H9 (cell line): ENCODE measurements at regions not wholly inside any gene's neighbourhood (a gene's known extent, or its start where the extent isn't known, plus 50 kb on each side); places are given as distances from the start of the nearest gene placed in this dataset.
"Not testable (repeated sequence)": the region's sequence is repeated elsewhere in the genome, so short reads cannot be mapped to it uniquely, and the experiment has no call there.

Experiments used
- DNase-seq: peaks from one replicate; pipeline ENCODE4 v3.0.0-alpha.2; 2017
- H2AFZ ChIP-seq: one replicate; pipeline ENCODE4 v1.6.1; 2013; ENCODE audit warnings: mild to moderate bottlenecking, low read length, control low read depth, moderate library complexity
- H2AK5ac ChIP-seq: 2 replicates; pipeline ENCODE4 v1.6.1; 2013; ENCODE audit warnings: low read length, control low read depth, mixed read lengths; ENCODE audit not compliant: insufficient read length
- H2BK120ac ChIP-seq: one replicate; pipeline ENCODE4 v1.6.1; 2013; ENCODE audit warnings: low read depth, mild to moderate bottlenecking, low read length, control low read depth, inconsistent platforms; ENCODE audit not compliant: poor library complexity, severe bottlenecking
- H2BK12ac ChIP-seq: 2 replicates; pipeline ENCODE4 v1.6.1; 2013; ENCODE audit warnings: low read length, control low read depth, mixed read lengths, low read depth; ENCODE audit not compliant: insufficient read length
- H2BK15ac ChIP-seq: 2 replicates; pipeline ENCODE4 v1.6.1; 2013; ENCODE audit warnings: low read depth, low read length, control low read depth
- H2BK20ac ChIP-seq: one replicate; pipeline ENCODE4 v1.6.1; 2013; ENCODE audit warnings: low read depth, mild to moderate bottlenecking, low read length, control low read depth, inconsistent platforms; ENCODE audit not compliant: poor library complexity, severe bottlenecking
- H2BK5ac ChIP-seq: 2 replicates; pipeline ENCODE4 v1.6.1; 2013; ENCODE audit warnings: low read length, control low read depth, mixed read lengths; ENCODE audit not compliant: insufficient read length
- H3K14ac ChIP-seq: 2 replicates; pipeline ENCODE4 v1.6.1; 2013; ENCODE audit warnings: low read length, control low read depth; ENCODE audit not compliant: insufficient read depth
- H3K18ac ChIP-seq: 2 replicates; pipeline ENCODE4 v1.6.1; 2013; ENCODE audit warnings: low read depth, mild to moderate bottlenecking, mixed read lengths, low read length, control low read depth; ENCODE audit not compliant: insufficient read length
- H3K23ac ChIP-seq: 2 replicates; pipeline ENCODE4 v1.6.1; 2013; ENCODE audit warnings: low read length, control low read depth, mixed read lengths, low read depth; ENCODE audit not compliant: insufficient read length
- H3K23me2 ChIP-seq: 2 replicates; pipeline ENCODE4 v1.6.1; 2013; ENCODE audit warnings: low read depth, mild to moderate bottlenecking, mixed read lengths, low read length, control low read depth; ENCODE audit not compliant: insufficient read length, poor library complexity, severe bottlenecking
- H3K27ac ChIP-seq: 2 replicates; pipeline ENCODE4 v1.5.1; 2013; ENCODE audit warnings: low read length, control low read depth, mixed read lengths, low read depth; ENCODE audit not compliant: insufficient read length
- H3K27me3 ChIP-seq: 2 replicates; pipeline ENCODE4 v1.6.1; 2013; ENCODE audit warnings: low read length, control low read depth, inconsistent platforms; ENCODE audit not compliant: insufficient read depth
- H3K4ac ChIP-seq: 2 replicates; pipeline ENCODE4 v1.6.1; 2013; ENCODE audit warnings: low read depth, mild to moderate bottlenecking, control low read depth, inconsistent platforms, low read length, moderate library complexity
- H3K4me1 ChIP-seq: 2 replicates; pipeline ENCODE4 v1.6.1; 2013; ENCODE audit warnings: low read length, control low read depth, inconsistent platforms; ENCODE audit not compliant: insufficient read depth
- H3K4me2 ChIP-seq: 2 replicates; pipeline ENCODE4 v1.6.1; 2013; ENCODE audit warnings: low read length, control low read depth, mixed read lengths; ENCODE audit not compliant: insufficient read length, insufficient read depth
- H3K56ac ChIP-seq: 2 replicates; pipeline ENCODE4 v1.6.1; 2013; ENCODE audit warnings: low read depth, mild to moderate bottlenecking, mixed read lengths, low read length, control low read depth; ENCODE audit not compliant: insufficient read length
- H3K79me1 ChIP-seq: 2 replicates; pipeline ENCODE4 v1.6.1; 2013; ENCODE audit warnings: low read depth, mild to moderate bottlenecking, moderate library complexity, low read length, control low read depth, inconsistent platforms; ENCODE audit not compliant: insufficient read depth, poor library complexity, severe bottlenecking
- H3K79me2 ChIP-seq: 2 replicates; pipeline ENCODE4 v1.6.1; 2013; ENCODE audit warnings: low read length, control low read depth, inconsistent platforms; ENCODE audit not compliant: insufficient read depth
- H3K9ac ChIP-seq: 2 replicates; pipeline ENCODE4 v1.6.1; 2013; ENCODE audit warnings: low read length, control low read depth, mixed read lengths; ENCODE audit not compliant: insufficient read length; ENCODE audit errors: extremely low read depth
- H3K9me3 ChIP-seq: one replicate; pipeline ENCODE4 v1.6.1; 2013; ENCODE audit warnings: low read depth, low read length, inconsistent platforms; ENCODE audit not compliant: control insufficient read depth
- H3T11ph ChIP-seq: one replicate; pipeline ENCODE4 v1.6.1; 2013; ENCODE audit warnings: mild to moderate bottlenecking, low read length, control low read depth, inconsistent platforms
- H4K20me1 ChIP-seq: one replicate; pipeline ENCODE4 v1.6.1; 2013; ENCODE audit not compliant: control insufficient read depth, insufficient read length, insufficient read depth
- H4K5ac ChIP-seq: 2 replicates; pipeline ENCODE4 v1.6.1; 2013; ENCODE audit warnings: low read depth, mild to moderate bottlenecking, mixed read lengths, low read length, control low read depth; ENCODE audit not compliant: insufficient read length
- H4K8ac ChIP-seq: replicated peaks from 2 replicates; pipeline ENCODE4 v1.6.1; 2013; ENCODE audit warnings: low read length, control low read depth, mixed read lengths, low read depth; ENCODE audit not compliant: insufficient read length
- H4K91ac ChIP-seq: 2 replicates; pipeline ENCODE4 v1.6.1; 2013; ENCODE audit warnings: low read depth, mild to moderate bottlenecking, moderate library complexity, mixed read lengths, low read length, control low read depth; ENCODE audit not compliant: insufficient read length
- H3K27ac Mint-ChIP-seq, 3 experiments: 2 replicates in 2 of 3; 3 replicates in 1 of 3; pipeline ENCODE4 v1.8.0; 2020 to 2021; ENCODE audit warnings: mixed read lengths in 3 of 3, mild to moderate bottlenecking in 1 of 3, moderate library complexity in 1 of 3
- H3K27me3 Mint-ChIP-seq: 2 replicates; pipeline ENCODE4 v1.8.0; 2021; ENCODE audit warnings: low read depth, mild to moderate bottlenecking, moderate library complexity, mixed read lengths
- H3K36me3 Mint-ChIP-seq, 3 experiments: 2 replicates in 2 of 3; 3 replicates in 1 of 3; pipeline ENCODE4 v1.8.0; 2020 to 2021; ENCODE audit warnings: low read depth in 3 of 3, mixed read lengths in 3 of 3; ENCODE audit not compliant: insufficient read depth in 1 of 3
- H3K4me1 Mint-ChIP-seq, 2 experiments: 2 replicates each; pipeline ENCODE4 v1.8.0; 2020; ENCODE audit warnings: mixed read lengths in 2 of 2
- H3K4me3 Mint-ChIP-seq, 2 experiments: 2 replicates in 1 of 2; 3 replicates in 1 of 2; pipeline ENCODE4 v1.8.0; 2020 to 2021; ENCODE audit warnings: mild to moderate bottlenecking in 2 of 2, mixed read lengths in 2 of 2, moderate library complexity in 1 of 2
- H3K9me3 Mint-ChIP-seq, 2 experiments: 2 replicates in 1 of 2; 3 replicates in 1 of 2; pipeline ENCODE4 v1.8.0; 2020; ENCODE audit warnings: mild to moderate bottlenecking in 2 of 2, mixed read lengths in 2 of 2, moderate library complexity in 1 of 2
- WGBS: extraction: QIAGEN DNeasy Blood & Tissue Kit; methylation state at CpG from one replicate; pipeline ENCODE4 v1.1.7; 2013; ENCODE audit warnings: missing lambda C conversion rate, low lambda C conversion rate, mixed read lengths; ENCODE audit not compliant: insufficient read length; ENCODE audit errors: extremely low coverage; 5-methylcytosine and 5-hydroxymethylcytosine counted together
- TF ChIP-seq, protein P1 (sequence below): fragments of 200-600 bp; sonication (generic); conservative IDR thresholded peaks from 3 replicates; pipeline ENCODE4 v1.8.0; 2021; ENCODE audit warnings: antibody characterized with exemption, mild to moderate bottlenecking

DNA sequence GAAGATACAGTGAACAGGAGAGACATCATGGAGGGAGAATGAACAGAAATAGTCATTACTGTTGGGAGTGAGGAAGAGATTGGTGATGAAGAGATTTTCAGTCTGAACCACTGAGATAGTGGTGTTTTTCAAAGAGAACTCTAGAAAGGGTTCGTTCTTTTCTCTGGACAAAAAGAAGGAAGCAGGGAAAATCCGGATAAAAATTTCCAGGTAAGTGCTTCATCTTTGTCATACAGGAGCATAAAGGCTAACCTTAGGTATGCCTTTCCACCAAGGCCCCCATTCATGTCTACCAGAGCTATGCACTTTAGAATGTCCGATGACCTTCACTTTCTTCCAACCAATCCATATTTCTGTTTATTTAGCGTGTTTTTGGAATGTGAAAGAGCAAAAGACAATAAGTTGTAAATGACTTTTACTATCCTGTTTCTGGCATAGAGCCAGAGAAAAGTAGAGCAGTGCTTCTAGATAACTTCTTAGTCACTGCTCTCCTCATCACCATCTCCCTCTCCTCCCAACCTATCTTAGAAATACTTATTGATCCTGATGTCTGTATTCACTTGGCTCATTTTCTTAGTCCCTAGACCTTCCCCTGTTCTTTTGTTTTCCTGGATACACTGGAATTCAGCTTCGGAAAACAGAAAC is 116.5 kb downstream of the TTC6 start:
- H3K27ac Mint-ChIP-seq, result no peak overlapping the region
- Histone ChIP-seq H3K18ac (no peak overlapping the region), H3K27ac (no peak overlapping the region), H2BK12ac (no peak overlapping the region), H2AFZ (no peak overlapping the region), H3K23ac (no peak overlapping the region), H2BK120ac (no peak overlapping the region), H2BK15ac (no peak overlapping the region), H3K14ac (no peak overlapping the region), H4K91ac (no peak overlapping the region), H4K5ac (no peak overlapping the region), H3K9me3 (no peaks in the 10 kb centered on the region), H3K4ac (no peak overlapping the region), H3K23me2 (no peaks in the 10 kb centered on the region), H3K4me2 (no peak overlapping the region), H3K27me3 (no peaks in the 10 kb centered on the region), H3K4me1 (peaks cover 12% of the 10 kb centered on the region; the same call in 1 of the 2 replicates), H4K8ac (no peak overlapping the region), H3K79me2 (no peaks in the 10 kb centered on the region), H3K9ac (no peak overlapping the region), H2BK5ac (no peak overlapping the region), H3T11ph (no peak overlapping the region), H4K20me1 (no peaks in the 10 kb centered on the region), H2AK5ac (no peak overlapping the region), H2BK20ac (no peak overlapping the region), H3K56ac (no peak overlapping the region), H3K79me1 (no peaks in the 10 kb centered on the region)
- peaks cover 1% of the 10 kb centered on the region; the same call in 1 of the 2 replicates for H3K27me3 Mint-ChIP-seq
- H3K4me1 Mint-ChIP-seq, result peaks cover 6% of the 10 kb centered on the region in 2 experiments; a peak in 3 of 4 replicates
- no peak overlapping the region for H3K4me3 Mint-ChIP-seq
- TF ChIP-seq, protein P1, sequence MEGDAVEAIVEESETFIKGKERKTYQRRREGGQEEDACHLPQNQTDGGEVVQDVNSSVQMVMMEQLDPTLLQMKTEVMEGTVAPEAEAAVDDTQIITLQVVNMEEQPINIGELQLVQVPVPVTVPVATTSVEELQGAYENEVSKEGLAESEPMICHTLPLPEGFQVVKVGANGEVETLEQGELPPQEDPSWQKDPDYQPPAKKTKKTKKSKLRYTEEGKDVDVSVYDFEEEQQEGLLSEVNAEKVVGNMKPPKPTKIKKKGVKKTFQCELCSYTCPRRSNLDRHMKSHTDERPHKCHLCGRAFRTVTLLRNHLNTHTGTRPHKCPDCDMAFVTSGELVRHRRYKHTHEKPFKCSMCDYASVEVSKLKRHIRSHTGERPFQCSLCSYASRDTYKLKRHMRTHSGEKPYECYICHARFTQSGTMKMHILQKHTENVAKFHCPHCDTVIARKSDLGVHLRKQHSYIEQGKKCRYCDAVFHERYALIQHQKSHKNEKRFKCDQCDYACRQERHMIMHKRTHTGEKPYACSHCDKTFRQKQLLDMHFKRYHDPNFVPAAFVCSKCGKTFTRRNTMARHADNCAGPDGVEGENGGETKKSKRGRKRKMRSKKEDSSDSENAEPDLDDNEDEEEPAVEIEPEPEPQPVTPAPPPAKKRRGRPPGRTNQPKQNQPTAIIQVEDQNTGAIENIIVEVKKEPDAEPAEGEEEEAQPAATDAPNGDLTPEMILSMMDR, result no peak
- no peaks in the 10 kb centered on the region for H3K36me3 Mint-ChIP-seq
- no CpG with 5 or more reads among the region's 5 CpGs for WGBS
- no peaks in the 10 kb centered on the region for H3K9me3 Mint-ChIP-seq
- no peak for DNase-seq

- not testable (repeated sequence) for H3K18ac ChIP-seq, H3K36me3 Mint-ChIP-seq, H3K79me2 ChIP-seq, H3K23ac ChIP-seq, H2AK5ac ChIP-seq, H2BK120ac ChIP-seq, H3K4me1 Mint-ChIP-seq, H2BK15ac ChIP-seq, H2BK20ac ChIP-seq, H4K91ac ChIP-seq, H3K27ac Mint-ChIP-seq, H3K27me3 Mint-ChIP-seq, H3K56ac ChIP-seq, H3K27ac ChIP-seq, H3K4me3 Mint-ChIP-seq, H2BK12ac ChIP-seq, H3K4me2 ChIP-seq, H4K5ac ChIP-seq, H3K14ac ChIP-seq, H3K23me2 ChIP-seq, H3K27me3 ChIP-seq, H2BK5ac ChIP-seq, DNase-seq, H2AFZ ChIP-seq, H4K8ac ChIP-seq, H3K9me3 ChIP-seq, H3T11ph ChIP-seq, H3K4ac ChIP-seq, H4K20me1 ChIP-seq, H3K9me3 Mint-ChIP-seq, H3K9ac ChIP-seq, H3K79me1 ChIP-seq
- peaks cover 12% of the 10 kb centered on the region; the same call in 1 of the 2 replicates for H3K4me1 ChIP-seq
- WGBS, result no CpG with 5 or more reads among the region's 3 CpGs
Observed at GRCh38 chr14:37712476-37712860, 117.0 kb downstream of the TTC6 start.
